ENCODE measurements at regions not wholly inside any gene's neighbourhood (a gene's known extent, or its start where the extent isn't known, plus 50 kb on each side); places are given as distances from the start of the nearest gene placed in this dataset.

DNA sequence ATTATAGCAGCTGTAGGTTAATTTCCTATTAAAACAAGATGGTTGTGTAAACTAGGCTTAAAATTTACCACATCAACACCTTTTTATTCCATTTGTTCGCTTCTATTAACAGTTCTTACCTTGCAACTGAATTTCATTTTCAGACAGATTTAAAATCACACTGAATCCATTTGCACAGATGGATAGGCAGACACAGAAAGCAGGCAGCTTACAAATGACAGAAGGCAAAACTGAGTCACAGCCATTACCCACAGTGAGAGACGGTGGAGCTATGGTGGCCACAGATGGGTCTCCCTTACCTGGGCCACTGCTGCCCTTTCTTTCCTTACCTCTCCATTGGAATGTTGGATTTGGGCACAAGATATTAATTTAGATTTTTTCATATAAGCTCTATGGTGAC lies 1567.8 kb upstream of the SLC10A2 start:
- TF ChIP-seq, protein P1, sequence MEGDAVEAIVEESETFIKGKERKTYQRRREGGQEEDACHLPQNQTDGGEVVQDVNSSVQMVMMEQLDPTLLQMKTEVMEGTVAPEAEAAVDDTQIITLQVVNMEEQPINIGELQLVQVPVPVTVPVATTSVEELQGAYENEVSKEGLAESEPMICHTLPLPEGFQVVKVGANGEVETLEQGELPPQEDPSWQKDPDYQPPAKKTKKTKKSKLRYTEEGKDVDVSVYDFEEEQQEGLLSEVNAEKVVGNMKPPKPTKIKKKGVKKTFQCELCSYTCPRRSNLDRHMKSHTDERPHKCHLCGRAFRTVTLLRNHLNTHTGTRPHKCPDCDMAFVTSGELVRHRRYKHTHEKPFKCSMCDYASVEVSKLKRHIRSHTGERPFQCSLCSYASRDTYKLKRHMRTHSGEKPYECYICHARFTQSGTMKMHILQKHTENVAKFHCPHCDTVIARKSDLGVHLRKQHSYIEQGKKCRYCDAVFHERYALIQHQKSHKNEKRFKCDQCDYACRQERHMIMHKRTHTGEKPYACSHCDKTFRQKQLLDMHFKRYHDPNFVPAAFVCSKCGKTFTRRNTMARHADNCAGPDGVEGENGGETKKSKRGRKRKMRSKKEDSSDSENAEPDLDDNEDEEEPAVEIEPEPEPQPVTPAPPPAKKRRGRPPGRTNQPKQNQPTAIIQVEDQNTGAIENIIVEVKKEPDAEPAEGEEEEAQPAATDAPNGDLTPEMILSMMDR (IDR thresholded peaks at IDR 0.05; ENCODE audit: borderline replicate concordance, extremely low read depth, low read length, poor library complexity, severe bottlenecking), result no peak
- TF ChIP-seq EZH2 (IDR thresholded peaks at IDR 0.05; ENCODE audit: borderline replicate concordance, low read depth, low read length, severe bottlenecking), result no peak
